ENCODE measurements at regions not wholly inside any gene's neighbourhood (a gene's known extent, or its start where the extent isn't known, plus 50 kb on each side); places are given as distances from the start of the nearest gene placed in this dataset.

DNA sequence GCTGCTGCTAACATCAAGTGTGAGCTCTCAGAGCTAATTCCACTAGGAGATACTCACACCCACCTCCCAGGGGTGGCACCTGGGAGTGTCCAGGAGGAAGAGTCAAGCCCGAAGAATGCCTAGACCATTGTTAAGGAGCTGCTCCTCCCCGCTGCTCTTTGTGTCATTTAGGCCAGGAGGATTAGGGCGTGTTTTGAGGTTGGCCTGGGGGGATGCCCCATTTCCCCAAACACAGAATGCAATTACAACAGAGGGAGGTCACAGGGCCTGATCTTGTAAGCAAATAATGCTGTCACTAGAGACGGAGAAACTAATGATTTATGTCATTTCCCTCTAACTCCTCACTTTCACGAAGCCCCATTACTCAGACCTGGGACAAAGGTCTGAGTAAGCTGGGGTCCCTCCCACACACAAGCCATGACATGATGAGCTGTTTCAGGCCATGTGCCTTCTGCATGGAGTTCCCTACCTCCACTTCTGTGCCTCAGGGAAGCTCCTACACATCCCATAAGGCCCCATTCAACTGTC, 312.5 kb downstream of the ACTL7B start:
- TF ChIP-seq, protein P1, sequence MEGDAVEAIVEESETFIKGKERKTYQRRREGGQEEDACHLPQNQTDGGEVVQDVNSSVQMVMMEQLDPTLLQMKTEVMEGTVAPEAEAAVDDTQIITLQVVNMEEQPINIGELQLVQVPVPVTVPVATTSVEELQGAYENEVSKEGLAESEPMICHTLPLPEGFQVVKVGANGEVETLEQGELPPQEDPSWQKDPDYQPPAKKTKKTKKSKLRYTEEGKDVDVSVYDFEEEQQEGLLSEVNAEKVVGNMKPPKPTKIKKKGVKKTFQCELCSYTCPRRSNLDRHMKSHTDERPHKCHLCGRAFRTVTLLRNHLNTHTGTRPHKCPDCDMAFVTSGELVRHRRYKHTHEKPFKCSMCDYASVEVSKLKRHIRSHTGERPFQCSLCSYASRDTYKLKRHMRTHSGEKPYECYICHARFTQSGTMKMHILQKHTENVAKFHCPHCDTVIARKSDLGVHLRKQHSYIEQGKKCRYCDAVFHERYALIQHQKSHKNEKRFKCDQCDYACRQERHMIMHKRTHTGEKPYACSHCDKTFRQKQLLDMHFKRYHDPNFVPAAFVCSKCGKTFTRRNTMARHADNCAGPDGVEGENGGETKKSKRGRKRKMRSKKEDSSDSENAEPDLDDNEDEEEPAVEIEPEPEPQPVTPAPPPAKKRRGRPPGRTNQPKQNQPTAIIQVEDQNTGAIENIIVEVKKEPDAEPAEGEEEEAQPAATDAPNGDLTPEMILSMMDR (IDR thresholded peaks at IDR 0.05), result no peak

DNA sequence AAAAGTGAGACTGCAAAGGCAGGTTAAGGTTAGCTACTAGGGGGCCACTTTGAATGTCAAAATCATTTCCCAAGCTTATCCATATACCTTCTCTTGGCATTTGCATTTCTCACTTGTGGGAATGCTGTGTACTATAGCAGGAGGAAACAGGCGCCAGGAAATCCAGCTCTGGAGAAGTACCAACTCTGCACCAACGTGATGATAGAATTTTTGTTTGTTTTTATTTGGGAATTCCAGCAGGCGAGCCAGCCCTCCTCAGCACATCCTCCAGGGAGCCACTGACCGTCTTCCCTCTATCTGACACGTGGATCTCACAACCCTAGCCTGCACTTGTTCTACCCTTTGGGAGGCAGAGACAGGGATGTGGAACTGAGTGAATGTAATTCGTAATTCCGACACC, 318.0 kb downstream of the ACTL7B start:
- TF ChIP-seq, protein P1 (IDR thresholded peaks at IDR 0.05), result no peak

DNA sequence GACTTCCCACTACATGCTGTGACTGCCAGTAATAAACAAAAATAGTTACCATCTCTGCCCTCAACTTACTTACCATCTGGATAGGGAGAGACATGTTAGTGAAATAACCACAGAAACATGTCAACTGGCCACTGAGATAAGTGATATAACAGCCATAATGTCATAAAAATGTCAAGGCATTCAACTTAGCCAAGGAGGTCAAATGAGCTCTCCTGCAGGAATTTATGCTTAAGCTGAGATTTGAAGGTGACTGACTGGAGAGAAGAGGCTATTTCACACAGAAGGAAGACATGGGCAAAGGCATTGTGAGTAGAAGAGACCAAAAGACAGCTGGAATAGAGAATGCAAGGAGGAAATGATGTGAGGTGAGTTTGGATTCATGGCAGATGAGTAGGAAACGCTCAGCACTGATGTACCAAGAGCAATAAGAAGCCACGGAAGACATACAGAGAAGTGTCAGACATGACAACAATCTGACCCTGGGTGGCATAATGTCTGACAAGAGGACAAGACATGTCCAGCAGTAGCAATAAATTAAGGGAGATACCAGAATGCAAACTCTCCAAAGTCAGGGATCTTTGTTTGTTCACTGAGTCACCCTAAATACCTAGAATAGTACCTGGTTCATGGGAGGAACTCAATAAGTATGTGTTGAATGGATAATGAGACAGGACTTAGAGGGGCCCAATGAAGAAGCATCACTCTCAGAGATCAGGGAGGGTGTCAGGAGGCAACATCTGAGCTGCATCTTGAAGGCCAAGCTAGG, 318.8 kb downstream of the ACTL7B start:
- TF ChIP-seq, protein P1 (IDR thresholded peaks at IDR 0.05), result no peak

DNA sequence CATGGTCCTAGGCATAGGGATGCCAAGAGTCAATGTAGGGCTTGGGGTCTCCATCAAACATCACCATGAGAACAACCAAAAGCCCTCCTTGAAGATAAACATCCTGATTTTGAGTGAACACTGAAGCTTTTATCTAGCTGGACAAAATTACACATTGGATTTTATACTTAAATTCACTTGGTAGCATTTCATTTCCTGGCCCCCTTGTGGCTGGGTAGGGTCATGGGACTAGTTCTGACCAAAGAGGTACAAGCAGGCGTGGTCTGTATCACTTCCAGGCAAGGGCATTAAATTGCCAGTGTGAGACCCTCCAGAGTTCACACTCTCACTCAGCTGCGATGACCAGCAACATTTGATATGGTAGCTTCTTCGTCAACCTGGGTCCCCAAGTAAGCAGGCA, 320.3 kb downstream of the ACTL7B start:
- TF ChIP-seq, protein P1 (IDR thresholded peaks at IDR 0.05), result peak; percentile 44

DNA sequence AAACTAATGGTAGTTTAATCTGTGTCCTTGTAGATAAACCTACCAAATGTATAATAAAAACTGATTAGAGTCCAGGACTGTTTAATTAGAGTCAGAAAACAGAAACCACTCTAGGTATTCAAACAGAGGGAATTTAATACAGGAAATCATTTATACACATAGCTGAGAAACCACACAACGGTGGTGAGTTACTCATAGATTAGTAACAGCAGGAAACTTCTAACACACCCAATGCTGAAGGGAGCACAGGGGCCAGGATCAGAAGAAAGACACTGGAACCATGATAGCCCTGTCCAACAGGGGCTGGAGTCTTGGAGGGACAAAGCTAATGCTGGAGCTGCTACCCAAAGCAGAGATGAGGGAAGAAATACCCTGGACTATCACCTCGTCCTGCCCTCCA, 321.0 kb downstream of the ACTL7B start:
- TF ChIP-seq, protein P1 (IDR thresholded peaks at IDR 0.05), result no peak

DNA sequence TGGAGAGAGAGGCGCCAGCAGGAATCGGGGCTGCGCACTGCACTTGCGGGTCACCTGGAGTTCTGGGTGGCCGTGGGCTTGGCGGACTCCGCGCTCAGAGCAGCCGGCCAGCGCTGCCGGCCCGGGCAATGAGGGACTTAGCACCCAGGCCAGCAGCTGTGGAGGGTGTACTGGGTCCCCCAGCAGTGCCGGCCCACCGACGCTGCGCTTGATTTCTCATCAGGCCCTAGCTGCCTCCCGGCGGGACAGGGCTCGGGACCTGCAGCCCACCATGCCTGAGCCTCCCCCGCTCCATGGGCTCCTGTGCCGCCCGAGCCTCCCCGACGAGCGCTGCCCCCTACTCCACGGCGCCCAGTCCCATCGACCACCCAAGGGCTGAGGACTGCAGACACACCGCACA, 325.6 kb downstream of the ACTL7B start:
- TF ChIP-seq, protein P1 (IDR thresholded peaks at IDR 0.05), result no peak

DNA sequence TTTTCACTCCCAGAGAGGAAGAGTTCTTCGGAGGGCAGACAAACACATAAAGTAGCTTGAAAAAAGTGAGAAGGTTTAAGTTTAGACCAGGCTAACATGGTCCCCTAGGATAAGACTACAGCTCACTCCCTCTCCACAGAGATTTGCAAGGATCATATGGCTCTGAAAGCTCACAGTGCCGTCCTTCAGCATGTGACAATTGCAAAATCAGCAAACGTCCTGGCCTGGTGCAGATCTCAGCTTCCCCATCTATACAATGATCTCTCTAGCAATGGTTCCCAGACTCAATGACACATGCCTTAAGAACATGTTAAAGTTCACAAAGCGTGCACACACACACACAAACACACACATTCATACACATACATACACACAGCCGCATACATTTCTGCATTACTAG, 327.6 kb downstream of the ACTL7B start:
- TF ChIP-seq, protein P1 (IDR thresholded peaks at IDR 0.05), result no peak

All from LNCAP (cell line).